T-helper 17 cell (primary cell): ENCODE measurements at regions not wholly inside any gene's neighbourhood (a gene's known extent, or its start where the extent isn't known, plus 50 kb on each side); places are given as distances from the start of the nearest gene placed in this dataset.

Source experiments
- ATAC-seq: fragments of 150-1000 bp; cut with Tn5 transposase; 2 replicates; pipeline ENCODE4 v1.10.0; 2021; ENCODE audit warnings: mild to moderate bottlenecking, moderate library complexity
- DNase-seq, 3 donors: peaks; one replicate each; pipeline versions ENCODE4 v3.0.0 to v3.0.0-alpha.2; 2020 to 2021
- H3K9me3 ChIP-seq: one replicate; pipeline ENCODE4 v1.7.0; 2013; ENCODE audit warnings: low read length, mild to moderate bottlenecking; ENCODE audit not compliant: control insufficient read depth, poor library complexity, severe bottlenecking
- H3K27ac Mint-ChIP-seq: one replicate; pipeline ENCODE4 v1.8.0; 2022; ENCODE audit warnings: mild to moderate bottlenecking, moderate library complexity, mixed read lengths
- H3K27me3 Mint-ChIP-seq: one replicate; pipeline ENCODE4 v1.8.0; 2022; ENCODE audit warnings: mixed read lengths
- H3K36me3 Mint-ChIP-seq: one replicate; pipeline ENCODE4 v1.8.0; 2022; ENCODE audit warnings: low read depth, mixed read lengths
- H3K4me1 Mint-ChIP-seq: one replicate; pipeline ENCODE4 v1.8.0; 2022; ENCODE audit warnings: mild to moderate bottlenecking, mixed read lengths
- H3K4me3 Mint-ChIP-seq: one replicate; pipeline ENCODE4 v1.8.0; 2022; ENCODE audit warnings: mild to moderate bottlenecking, moderate library complexity, mixed read lengths

GRCh38 chr13:77999746-78000145, 81.1 kb upstream of the EDNRB start:
- Mint-ChIP-seq H3K27ac (no peak overlapping the region), H3K27me3 (peaks cover 19% of the 10 kb centered on the region), H3K4me1 (no peaks in the 10 kb centered on the region), H3K36me3 (no peaks in the 10 kb centered on the region), H3K4me3 (no peak overlapping the region)
- ATAC-seq (no peak), DNase-seq (no peak)
- H3K9me3 ChIP-seq: no peaks in the 10 kb centered on the region

GRCh38 chr13:77994166-77994565, 75.5 kb upstream of the EDNRB start:
- ATAC-seq (no peak), DNase-seq (no peak)
- Mint-ChIP-seq H3K4me1 (no peaks in the 10 kb centered on the region), H3K36me3 (no peaks in the 10 kb centered on the region), H3K27ac (no peak overlapping the region), H3K4me3 (no peak overlapping the region), H3K27me3 (peaks cover 15% of the 10 kb centered on the region)
- H3K9me3 ChIP-seq: no peaks in the 10 kb centered on the region

GRCh38 chr13:77991003-77991402, 72.4 kb upstream of the EDNRB start:
- Mint-ChIP-seq H3K4me3 (no peak overlapping the region), H3K4me1 (no peaks in the 10 kb centered on the region), H3K27ac (no peak overlapping the region), H3K36me3 (no peaks in the 10 kb centered on the region), H3K27me3 (peaks cover 15% of the 10 kb centered on the region)
- ATAC-seq: no peak
- DNase-seq: no peak
- no peaks in the 10 kb centered on the region for H3K9me3 ChIP-seq

GRCh38 chr13:77989281-77989680, 70.7 kb upstream of the EDNRB start:
- Mint-ChIP-seq H3K4me1 (no peaks in the 10 kb centered on the region), H3K36me3 (no peaks in the 10 kb centered on the region), H3K27ac (no peak overlapping the region), H3K27me3 (peaks cover 25% of the 10 kb centered on the region), H3K4me3 (no peak overlapping the region)
- ATAC-seq (no peak), DNase-seq (no peak)
- no peaks in the 10 kb centered on the region for H3K9me3 ChIP-seq

GRCh38 chr13:77988355-77988754, 69.7 kb upstream of the EDNRB start:
- H3K9me3 ChIP-seq: no peaks in the 10 kb centered on the region
- H3K36me3 Mint-ChIP-seq: no peaks in the 10 kb centered on the region
- H3K27me3 Mint-ChIP-seq: peaks cover 25% of the 10 kb centered on the region
- DNase-seq (no peak), ATAC-seq (no peak)
- no peak overlapping the region for H3K4me3 Mint-ChIP-seq
- H3K27ac Mint-ChIP-seq: no peak overlapping the region
- no peaks in the 10 kb centered on the region for H3K4me1 Mint-ChIP-seq

GRCh38 chr13:77986713-77987112, 68.1 kb upstream of the EDNRB start:
- no peaks in the 10 kb centered on the region for H3K4me1 Mint-ChIP-seq
- H3K4me3 Mint-ChIP-seq: no peak overlapping the region
- peaks cover 25% of the 10 kb centered on the region for H3K27me3 Mint-ChIP-seq
- ATAC-seq (no peak), DNase-seq (no peak)
- H3K9me3 ChIP-seq: no peaks in the 10 kb centered on the region
- no peaks in the 10 kb centered on the region for H3K36me3 Mint-ChIP-seq
- H3K27ac Mint-ChIP-seq: no peak overlapping the region

- Mint-ChIP-seq H3K4me3 (no peak overlapping the region), H3K4me1 (no peaks in the 10 kb centered on the region), H3K27me3 (peaks cover 25% of the 10 kb centered on the region), H3K27ac (no peak overlapping the region), H3K36me3 (no peaks in the 10 kb centered on the region)
- ATAC-seq (no peak), DNase-seq (no peak)
- no peaks in the 10 kb centered on the region for H3K9me3 ChIP-seq
Observed at GRCh38 chr13:77985866-77986636, 67.4 kb upstream of the EDNRB start.

- Mint-ChIP-seq H3K4me1 (no peaks in the 10 kb centered on the region), H3K36me3 (no peaks in the 10 kb centered on the region), H3K27me3 (peaks cover 14% of the 10 kb centered on the region), H3K4me3 (no peak overlapping the region), H3K27ac (no peak overlapping the region)
- DNase-seq: no peak
- no peaks in the 10 kb centered on the region for H3K9me3 ChIP-seq
- no peak for ATAC-seq
Observed at GRCh38 chr13:77981281-77981881, 62.8 kb upstream of the EDNRB start.

GRCh38 chr13:77980592-77980991, 62.0 kb upstream of the EDNRB start:
- DNase-seq (no peak), ATAC-seq (no peak)
- Mint-ChIP-seq H3K36me3 (no peaks in the 10 kb centered on the region), H3K27me3 (peaks cover 9% of the 10 kb centered on the region), H3K27ac (no peak overlapping the region), H3K4me1 (no peaks in the 10 kb centered on the region), H3K4me3 (no peak overlapping the region)
- no peaks in the 10 kb centered on the region for H3K9me3 ChIP-seq

- Mint-ChIP-seq H3K27me3 (peaks cover 2% of the 10 kb centered on the region), H3K4me3 (no peak overlapping the region), H3K4me1 (no peaks in the 10 kb centered on the region), H3K27ac (no peak overlapping the region), H3K36me3 (no peaks in the 10 kb centered on the region)
- H3K9me3 ChIP-seq: no peaks in the 10 kb centered on the region
- ATAC-seq (no peak), DNase-seq (no peak)
Observed at GRCh38 chr13:77979721-77980385, 61.2 kb upstream of the EDNRB start.

- Mint-ChIP-seq H3K4me3 (no peak overlapping the region), H3K27ac (no peak overlapping the region), H3K27me3 (no peaks in the 10 kb centered on the region), H3K4me1 (no peaks in the 10 kb centered on the region), H3K36me3 (no peaks in the 10 kb centered on the region)
- ATAC-seq (no peak), DNase-seq (no peak)
- no peaks in the 10 kb centered on the region for H3K9me3 ChIP-seq
Observed at GRCh38 chr13:77975358-77976042, 56.9 kb upstream of the EDNRB start.

- ATAC-seq: no peak
Observed at GRCh38 chr13:77969299-77969698, 50.7 kb upstream of the EDNRB start.

More at GRCh38 chr13:77969299-77969698, 50.7 kb upstream of the EDNRB start:
- H3K9me3 ChIP-seq: no peaks in the 10 kb centered on the region
- Mint-ChIP-seq H3K4me1 (no peaks in the 10 kb centered on the region), H3K27ac (no peak overlapping the region), H3K36me3 (no peaks in the 10 kb centered on the region), H3K27me3 (no peaks in the 10 kb centered on the region), H3K4me3 (no peak overlapping the region)
- no peak for DNase-seq
